ENCODE measurements at regions not wholly inside any gene's neighbourhood (a gene's known extent, or its start where the extent isn't known, plus 50 kb on each side); places are given as distances from the start of the nearest gene placed in this dataset.

DNA sequence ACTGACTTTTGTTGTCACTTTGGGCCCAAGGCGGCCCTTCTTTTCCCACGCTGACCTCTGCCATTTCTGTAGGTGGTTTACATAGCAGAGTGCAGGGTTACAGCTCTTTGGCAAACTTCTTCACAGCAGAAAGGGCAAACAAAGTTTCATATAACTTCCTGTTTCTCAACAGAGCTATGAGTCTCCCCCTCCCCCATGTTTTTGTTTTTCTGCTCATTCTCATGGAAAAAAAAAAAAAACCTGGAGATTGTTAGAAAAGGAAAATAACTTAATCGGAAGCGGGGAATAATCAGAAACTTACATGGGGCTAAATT, 342.0 kb upstream of the NR2F2 start (continued):
- TF ChIP-seq, protein P1, sequence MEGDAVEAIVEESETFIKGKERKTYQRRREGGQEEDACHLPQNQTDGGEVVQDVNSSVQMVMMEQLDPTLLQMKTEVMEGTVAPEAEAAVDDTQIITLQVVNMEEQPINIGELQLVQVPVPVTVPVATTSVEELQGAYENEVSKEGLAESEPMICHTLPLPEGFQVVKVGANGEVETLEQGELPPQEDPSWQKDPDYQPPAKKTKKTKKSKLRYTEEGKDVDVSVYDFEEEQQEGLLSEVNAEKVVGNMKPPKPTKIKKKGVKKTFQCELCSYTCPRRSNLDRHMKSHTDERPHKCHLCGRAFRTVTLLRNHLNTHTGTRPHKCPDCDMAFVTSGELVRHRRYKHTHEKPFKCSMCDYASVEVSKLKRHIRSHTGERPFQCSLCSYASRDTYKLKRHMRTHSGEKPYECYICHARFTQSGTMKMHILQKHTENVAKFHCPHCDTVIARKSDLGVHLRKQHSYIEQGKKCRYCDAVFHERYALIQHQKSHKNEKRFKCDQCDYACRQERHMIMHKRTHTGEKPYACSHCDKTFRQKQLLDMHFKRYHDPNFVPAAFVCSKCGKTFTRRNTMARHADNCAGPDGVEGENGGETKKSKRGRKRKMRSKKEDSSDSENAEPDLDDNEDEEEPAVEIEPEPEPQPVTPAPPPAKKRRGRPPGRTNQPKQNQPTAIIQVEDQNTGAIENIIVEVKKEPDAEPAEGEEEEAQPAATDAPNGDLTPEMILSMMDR (IDR thresholded peaks at IDR 0.05; ENCODE audit: control extremely low read depth in 1 of 3, insufficient read depth in 1 of 3, low read depth in 1 of 3, low read length in 3 of 3), result no peak

All from H1 (cell line).